H1 (cell line): ENCODE measurements at regions not wholly inside any gene's neighbourhood (a gene's known extent, or its start where the extent isn't known, plus 50 kb on each side); places are given as distances from the start of the nearest gene placed in this dataset.

Source experiments
- CTCF ChIA-PET: fragments of 300-600 bp; sonication (Branson Sonifier 250); formaldehyde crosslinking; loops from one replicate; lab custom pipeline; 2021; ENCODE audit not compliant: partially characterized antibody; lab: Charles Lee
- POLR2A ChIA-PET: fragments of 300-600 bp; sonication (Branson Sonifier 250); formaldehyde crosslinking; loops from one replicate; lab custom pipeline; 2021; ENCODE audit warnings: inconsistent platforms; ENCODE audit not compliant: partially characterized antibody; lab: Charles Lee
- DNase-seq, 2 experiments: peaks; one replicate each; pipeline versions ENCODE4 v3.0.0 to v3.0.0-alpha.2; 2010 to 2022; ENCODE audit warnings: low spot score in 2 of 2, low read depth in 1 of 2, mixed read lengths in 1 of 2
- FAIRE-seq: peaks from 2 replicates; lab custom pipeline; 2011; peaks lifted over from hg19 to GRCh38; lab: Jason Lieb, UNC
- H2AFZ ChIP-seq: 2 replicates; pipeline ENCODE4 v1.8.1; 2012; ENCODE audit warnings: low read length, inconsistent platforms
- H2AK5ac ChIP-seq: 2 replicates; pipeline ENCODE4 v1.6.1; 2013; ENCODE audit warnings: low read depth, low read length
- H2BK120ac ChIP-seq: replicated peaks from 2 replicates; pipeline ENCODE3; 2013; ENCODE audit warnings: low read depth, low read length, inconsistent platforms
- H2BK12ac ChIP-seq: 2 replicates; pipeline ENCODE4 v1.6.1; 2013; ENCODE audit warnings: low read depth, low read length
- H2BK15ac ChIP-seq: 2 replicates; pipeline ENCODE4 v1.6.1; 2013; ENCODE audit warnings: low read length
- H2BK20ac ChIP-seq: 2 replicates; pipeline ENCODE4 v1.6.1; 2013; ENCODE audit warnings: low read length
- H2BK5ac ChIP-seq: 2 replicates; pipeline ENCODE4 v1.6.1; 2013; ENCODE audit warnings: low read depth, low read length
- H3K14ac ChIP-seq: 2 replicates; pipeline ENCODE4 v1.6.1; 2013; ENCODE audit warnings: inconsistent platforms; ENCODE audit not compliant: insufficient read length
- H3K18ac ChIP-seq: 2 replicates; pipeline ENCODE4 v1.6.1; 2013; ENCODE audit warnings: low read length; ENCODE audit errors: extremely low read depth
- H3K23ac ChIP-seq: 2 replicates; pipeline ENCODE4 v1.6.1; 2013; ENCODE audit warnings: inconsistent platforms; ENCODE audit not compliant: insufficient read length
- H3K23me2 ChIP-seq: 2 replicates; pipeline ENCODE4 v1.6.1; 2013; ENCODE audit warnings: low read depth, low read length
- H3K27ac ChIP-seq: 2 replicates; pipeline ENCODE4 v1.6.1; 2011; ENCODE audit warnings: low read depth, low read length, inconsistent platforms
- H3K27me3 ChIP-seq, 4 experiments: replicated peaks in 1 of 4; 1 replicate in 1 of 4; 2 replicates in 3 of 4; pipeline versions ENCODE4 v1.6.1 to v1.8.1; 2011 to 2013; ENCODE audit warnings: low read length in 3 of 4, mild to moderate bottlenecking in 3 of 4, inconsistent platforms in 2 of 4, mixed read lengths in 2 of 4, moderate library complexity in 1 of 4; ENCODE audit not compliant: control insufficient read depth in 3 of 4, insufficient read depth in 3 of 4; ENCODE audit errors: extremely low read depth in 1 of 4
- H3K36me3 ChIP-seq, 4 experiments: 2 replicates each; pipeline versions ENCODE4 v1.6.1 to v1.8.1; 2011 to 2013; ENCODE audit warnings: mild to moderate bottlenecking in 4 of 4, low read length in 3 of 4, moderate library complexity in 2 of 4, control low read depth in 1 of 4, inconsistent platforms in 1 of 4; ENCODE audit not compliant: insufficient read depth in 4 of 4, control insufficient read depth in 2 of 4
- H3K4ac ChIP-seq: replicated peaks from 2 replicates; pipeline ENCODE3; 2013; ENCODE audit warnings: low read length, low read depth, mixed read lengths, inconsistent platforms; ENCODE audit not compliant: insufficient read length
- H3K4me1 ChIP-seq, 4 experiments: replicated peaks in 1 of 4; 1 replicate in 1 of 4; 2 replicates in 3 of 4; pipeline versions ENCODE4 v1.6.1 to v1.8.1; 2011 to 2013; ENCODE audit warnings: low read length in 3 of 4, inconsistent platforms in 2 of 4, mixed read lengths in 1 of 4; ENCODE audit not compliant: insufficient read depth in 4 of 4, control insufficient read depth in 3 of 4
- H3K4me2 ChIP-seq, 2 experiments: 2 replicates each; pipeline versions ENCODE4 v1.6.1 to v1.8.1; 2011 to 2013; ENCODE audit warnings: low read depth in 2 of 2, low read length in 2 of 2, control low read depth in 1 of 2, inconsistent platforms in 1 of 2, mild to moderate bottlenecking in 1 of 2; ENCODE audit not compliant: insufficient read depth in 1 of 2
- H3K4me3 ChIP-seq, 4 experiments: fragments of 200-600, 300-600 bp in 1 of 4; sonication (generic), shearing (Covaris generic), sonication (Bioruptor Twin) in 1 of 4; 2 replicates each; pipeline versions ENCODE4 v1.5.1 to v1.8.1; 2011 to 2016; ENCODE audit warnings: low read length in 4 of 4, low read depth in 3 of 4, control low read depth in 2 of 4, inconsistent platforms in 2 of 4, mild to moderate bottlenecking in 2 of 4, mixed read lengths in 1 of 4, moderate library complexity in 1 of 4; ENCODE audit not compliant: insufficient read depth in 2 of 4; ENCODE audit errors: extremely low read depth in 1 of 4
- H3K56ac ChIP-seq: replicated peaks from 2 replicates; pipeline ENCODE3; 2013; ENCODE audit warnings: low read depth, mild to moderate bottlenecking, mixed read lengths, low read length, inconsistent platforms; ENCODE audit not compliant: insufficient read length
- H3K79me1 ChIP-seq: 2 replicates; pipeline ENCODE4 v1.6.1; 2013; ENCODE audit warnings: low read depth, low read length, control low read depth
- H3K79me2 ChIP-seq, 2 experiments: 2 replicates each; pipeline versions ENCODE4 v1.6.1 to v1.8.1; 2012 to 2013; ENCODE audit warnings: low read length in 2 of 2, mild to moderate bottlenecking in 2 of 2, inconsistent platforms in 1 of 2; ENCODE audit not compliant: insufficient read depth in 2 of 2, control insufficient read depth in 1 of 2
- H3K9ac ChIP-seq, 4 experiments: replicated peaks in 1 of 4; 1 replicate in 1 of 4; 2 replicates in 3 of 4; pipeline versions ENCODE4 v1.6.1 to v1.8.1; 2011 to 2013; ENCODE audit warnings: low read depth in 3 of 4, low read length in 3 of 4, control low read depth in 2 of 4, mild to moderate bottlenecking in 2 of 4, moderate library complexity in 2 of 4, inconsistent platforms in 1 of 4; ENCODE audit errors: extremely low read depth in 1 of 4
- H3K9me3 ChIP-seq, 2 experiments: 2 replicates each; pipeline versions ENCODE4 v1.6.1 to v1.8.1; 2012 to 2013; ENCODE audit warnings: mild to moderate bottlenecking in 2 of 2, moderate library complexity in 2 of 2, control low read depth in 1 of 2, inconsistent platforms in 1 of 2, low read depth in 1 of 2, low read length in 1 of 2, mixed read lengths in 1 of 2; ENCODE audit not compliant: insufficient read depth in 2 of 2
- H4K20me1 ChIP-seq, 2 experiments: replicated peaks in 1 of 2; 2 replicates each; pipeline versions ENCODE3 to v1.8.1; 2011 to 2013; ENCODE audit warnings: inconsistent platforms in 2 of 2, low read length in 2 of 2, mild to moderate bottlenecking in 1 of 2; ENCODE audit not compliant: insufficient read depth in 2 of 2, control insufficient read depth in 1 of 2
- H4K5ac ChIP-seq: 2 replicates; pipeline ENCODE4 v1.6.1; 2013; ENCODE audit warnings: low read length, low read depth, mixed read lengths, inconsistent platforms; ENCODE audit not compliant: insufficient read length
- H4K8ac ChIP-seq: 2 replicates; pipeline ENCODE4 v1.8.0; 2013; ENCODE audit warnings: mild to moderate bottlenecking, moderate library complexity, low read length, inconsistent platforms; ENCODE audit not compliant: insufficient read depth; ENCODE audit errors: extremely low read depth
- H4K91ac ChIP-seq: replicated peaks from 2 replicates; pipeline ENCODE3; 2013; ENCODE audit warnings: low read length, mixed read lengths, inconsistent platforms; ENCODE audit not compliant: insufficient read length
- ASH2L ChIP-seq: fragments of 200-600, 300-600 bp; sonication (generic); IDR thresholded peaks from one replicate; pipeline ENCODE4 v1.7.1; 2017; ENCODE audit warnings: low read length
- CEBPB ChIP-seq: IDR thresholded peaks from 2 replicates; pipeline ENCODE4 v1.6.1; 2012; ENCODE audit warnings: low read depth, low read length
- GABPA ChIP-seq: IDR thresholded peaks from 2 replicates; pipeline ENCODE4 v1.6.1; 2011; ENCODE audit warnings: mild to moderate bottlenecking, low read length, moderate library complexity, borderline replicate concordance; ENCODE audit not compliant: insufficient read depth
- RXRA ChIP-seq: IDR thresholded peaks from 2 replicates; pipeline ENCODE4 v1.6.1; 2011; ENCODE audit warnings: low read depth, mild to moderate bottlenecking, low read length, moderate library complexity; ENCODE audit not compliant: insufficient read depth
- WGBS, 2 experiments: shearing (Covaris generic) in 1 of 2; methylation state at CpG; one replicate each; pipeline versions ENCODE4 v1.1.6 to v1.1.7; 2013 to 2015; ENCODE audit warnings: low lambda C conversion rate in 2 of 2, mixed read lengths in 2 of 2, inconsistent platforms in 1 of 2, low coverage in 1 of 2, missing lambda C conversion rate in 1 of 2; ENCODE audit not compliant: insufficient replicate concordance in 2 of 2, insufficient coverage in 1 of 2, insufficient read length in 1 of 2; ENCODE audit errors: extremely low coverage in 1 of 2, missing lambda C conversion rate in 1 of 2; 5-methylcytosine and 5-hydroxymethylcytosine counted together

DNA sequence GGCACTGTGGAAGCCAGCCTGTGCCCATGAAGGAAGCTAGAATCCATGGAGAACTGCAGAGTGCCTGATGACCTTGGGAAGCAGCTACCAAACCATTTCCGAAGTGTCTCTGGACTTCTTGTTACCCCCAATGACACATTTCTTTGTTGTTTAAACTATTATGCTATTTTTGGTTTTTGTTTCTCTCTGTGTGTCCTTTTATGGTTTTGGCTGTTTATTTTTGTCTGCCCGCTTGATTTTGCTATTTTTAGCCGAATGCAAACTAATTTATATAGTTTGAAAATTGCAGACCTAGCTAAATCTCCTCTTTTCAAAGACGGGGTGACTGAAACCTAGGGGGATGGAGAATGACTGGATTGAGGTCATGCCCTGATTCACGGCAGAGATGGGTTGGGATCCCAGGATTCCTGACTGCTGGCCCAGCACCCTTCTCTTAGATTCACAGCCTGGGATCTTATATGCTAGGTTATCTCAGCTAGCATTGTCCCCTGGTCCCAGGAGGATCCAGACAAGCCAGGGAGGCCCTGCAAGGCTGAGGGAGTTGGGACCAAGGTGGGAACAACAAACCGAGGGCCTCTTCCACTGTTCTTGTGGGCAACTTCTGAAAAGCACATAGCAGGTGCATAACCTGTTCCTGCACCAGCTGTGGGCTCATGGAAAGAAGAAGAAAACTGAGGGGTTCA lies 116.3 kb upstream of the HAAO start:
- Histone ChIP-seq H4K8ac (no peak overlapping the region), H3K9ac (no peak overlapping the region), H3K4ac (no peak overlapping the region), H3K36me3 (no peaks in the 10 kb centered on the region), H2AK5ac (no peak overlapping the region), H2BK20ac (no peak overlapping the region), H3K79me2 (no peaks in the 10 kb centered on the region), H2BK12ac (no peak overlapping the region), H2BK15ac (no peak overlapping the region), H2BK5ac (no peak overlapping the region), H2BK120ac (no peak overlapping the region), H3K4me1 (peaks cover 0 to 13% (median 10%) of the 10 kb centered on the region in 4 experiments; a peak in 5 of 7 replicates), H3K4me2 (no peak overlapping the region), H3K4me3 (no peak overlapping the region), H4K91ac (no peak overlapping the region), H3K18ac (no peak overlapping the region), H3K27me3 (peaks cover 0 to 2% (median 0%) of the 10 kb centered on the region in 4 experiments; a peak in 1 of 7 replicates), H3K23ac (no peak overlapping the region), H3K79me1 (no peaks in the 10 kb centered on the region; the same call in 1 of the 2 replicates), H3K14ac (no peak overlapping the region), H4K20me1 (no peaks in the 10 kb centered on the region), H3K27ac (no peak overlapping the region), H3K56ac (no peak overlapping the region), H3K23me2 (no peaks in the 10 kb centered on the region), H3K9me3 (no peaks in the 10 kb centered on the region), H4K5ac (no peak overlapping the region), H2AFZ (no peak overlapping the region)
- DNase-seq = no peak
- WGBS, 2 experiments = 88% methylated on average over 6 of the region's 6 CpGs; no CpG with 5 or more reads in 1 of the 2 experiments
- ChIA-PET POLR2A (no interaction called here), CTCF (interaction anchor here (1.2 to 5.0 kb wide), 3 partner anchors 9 to 23 kb away, joined by 3 to 40 read pairs (median 4); no protein-coding TSS in a partner anchor)
- TF ChIP-seq ASH2L (no peak), GABPA (no peak), RXRA (no peak), CEBPB (no peak)
- no peak for FAIRE-seq
